Breast epithelium (tissue), 3 donors: ENCODE measurements at regions not wholly inside any gene's neighbourhood (a gene's known extent, or its start where the extent isn't known, plus 50 kb on each side); places are given as distances from the start of the nearest gene placed in this dataset.

ENCODE experiments used
- CTCF ChIP-seq, 3 donors: fragments of 450-650 bp; IDR thresholded peaks; one replicate each; pipeline ENCODE4 v1.5.1; 2016 to 2017; ENCODE audit warnings: antibody characterized with exemption in 3 of 3, mild to moderate bottlenecking in 3 of 3, moderate library complexity in 3 of 3
- POLR2A ChIP-seq: fragments of 450-650 bp; IDR thresholded peaks from one replicate; pipeline ENCODE4 v1.6.1; 2016; ENCODE audit warnings: antibody characterized with exemption, mild to moderate bottlenecking, moderate library complexity
- POLR2AphosphoS5 ChIP-seq, 3 donors: sonication (generic); formaldehyde crosslinking; IDR thresholded peaks; one replicate each; pipeline ENCODE4 v1.6.1; 2017; ENCODE audit warnings: antibody characterized with exemption in 3 of 3

GRCh38 chr6:105775095-105775494 is 311.0 kb upstream of the PRDM1 start:
- TF ChIP-seq CTCF (IDR thresholded peaks at IDR 0.05) (no peak), POLR2A (no peak), POLR2AphosphoS5 (IDR thresholded peaks at IDR 0.05) (no peak)
